HG03039 (cell line): ENCODE measurements at regions not wholly inside any gene's neighbourhood (a gene's known extent, or its start where the extent isn't known, plus 50 kb on each side); places are given as distances from the start of the nearest gene placed in this dataset.

ENCODE experiments used
- ATAC-seq: cut with Tn5 transposase; IDR thresholded peaks from one replicate; pipeline ENCODE4 v1.9.1; 2021; ENCODE audit warnings: mild to moderate bottlenecking, moderate library complexity; ENCODE audit not compliant: unreplicated experiment

GRCh38 chr12:124633365-124634362, 66.3 kb upstream of the NCOR2 start:
- no peak for ATAC-seq

- no peak for ATAC-seq
Measured at GRCh38 chr12:124632519-124632984, 65.1 kb upstream of the NCOR2 start.

GRCh38 chr12:124631681-124632256, 64.4 kb upstream of the NCOR2 start:
- ATAC-seq, result no peak

GRCh38 chr12:124630791-124631313, 63.4 kb upstream of the NCOR2 start:
- ATAC-seq, result no peak

GRCh38 chr12:124629789-124630480, 62.5 kb upstream of the NCOR2 start:
- no peak for ATAC-seq

GRCh38 chr12:124629117-124629516, 61.7 kb upstream of the NCOR2 start:
- ATAC-seq, result no peak

- ATAC-seq, result no peak
Measured at GRCh38 chr12:124627956-124628355, 60.5 kb upstream of the NCOR2 start.

GRCh38 chr12:124626971-124627411, 59.6 kb upstream of the NCOR2 start:
- no peak for ATAC-seq

- no peak for ATAC-seq
Measured at GRCh38 chr12:124625867-124626675, 58.7 kb upstream of the NCOR2 start.

GRCh38 chr12:124624823-124625222, 57.4 kb upstream of the NCOR2 start:
- ATAC-seq, result no peak

- ATAC-seq, result no peak
Measured at GRCh38 chr12:124623344-124624035, 56.1 kb upstream of the NCOR2 start.

GRCh38 chr12:124622764-124623163, 55.4 kb upstream of the NCOR2 start:
- no peak for ATAC-seq

GRCh38 chr12:124622331-124622730, 54.9 kb upstream of the NCOR2 start:
- no peak for ATAC-seq

- ATAC-seq, result no peak
Measured at GRCh38 chr12:124621296-124621660, 53.9 kb upstream of the NCOR2 start.

GRCh38 chr12:124620606-124621295, 53.3 kb upstream of the NCOR2 start:
- no peak for ATAC-seq

- ATAC-seq, result no peak
Measured at GRCh38 chr12:124618291-124618902, 51.0 kb upstream of the NCOR2 start.

GRCh38 chr12:124617615-124618014, 50.2 kb upstream of the NCOR2 start:
- no peak for ATAC-seq
